MG63 (cell line): ENCODE measurements at regions not wholly inside any gene's neighbourhood (a gene's known extent, or its start where the extent isn't known, plus 50 kb on each side); places are given as distances from the start of the nearest gene placed in this dataset.
"Not testable (repeated sequence)": the region's sequence is repeated elsewhere in the genome, so short reads cannot be mapped to it uniquely, and the experiment has no call there.

Experiments
- DNase-seq: peaks from one replicate; pipeline ENCODE4 v3.0.0-alpha.2; 2020
- H3K27me3 ChIP-seq: fragments of 250-450 bp; sonication (Bioruptor Pico); 2 replicates; pipeline ENCODE4 v1.5.1; 2020; ENCODE audit warnings: mild to moderate bottlenecking, moderate library complexity
- H3K36me3 ChIP-seq: fragments of 250-450 bp; sonication (Bioruptor Pico); 2 replicates; pipeline ENCODE4 v1.5.1; 2020; ENCODE audit warnings: mild to moderate bottlenecking, moderate library complexity
- H3K4me3 ChIP-seq: fragments of 250-450 bp; sonication (Bioruptor Pico); 2 replicates; pipeline ENCODE4 v1.5.1; 2020; ENCODE audit warnings: mild to moderate bottlenecking, moderate library complexity
- H3K9me3 ChIP-seq: fragments of 250-450 bp; sonication (Bioruptor Pico); 2 replicates; pipeline ENCODE4 v1.5.1; 2020; ENCODE audit warnings: mild to moderate bottlenecking, moderate library complexity

DNA sequence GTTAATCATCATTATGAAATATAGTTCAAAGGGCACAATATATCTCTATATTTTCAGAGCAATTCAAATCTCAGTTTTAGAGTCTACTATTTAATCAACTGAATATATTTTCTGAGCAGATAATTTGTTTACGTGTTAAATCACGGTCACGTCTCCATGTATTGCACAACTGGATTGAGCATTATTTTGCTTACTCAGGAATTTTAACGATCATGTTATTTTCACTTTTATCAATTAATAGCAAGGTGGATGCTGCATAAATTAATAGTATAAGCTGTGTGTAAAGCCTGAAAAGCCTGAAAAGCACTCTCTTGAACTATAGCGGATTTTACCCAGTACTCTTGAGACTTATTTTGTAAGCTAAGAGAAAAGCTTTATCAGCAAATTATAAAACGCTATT is 374.9 kb downstream of the MAGEB5 start:
- Histone ChIP-seq H3K27me3 (no peaks in the 10 kb centered on the region), H3K4me3 (no peak overlapping the region), H3K36me3 (no peaks in the 10 kb centered on the region), H3K9me3 (no peaks in the 10 kb centered on the region)
- no peak for DNase-seq

DNA sequence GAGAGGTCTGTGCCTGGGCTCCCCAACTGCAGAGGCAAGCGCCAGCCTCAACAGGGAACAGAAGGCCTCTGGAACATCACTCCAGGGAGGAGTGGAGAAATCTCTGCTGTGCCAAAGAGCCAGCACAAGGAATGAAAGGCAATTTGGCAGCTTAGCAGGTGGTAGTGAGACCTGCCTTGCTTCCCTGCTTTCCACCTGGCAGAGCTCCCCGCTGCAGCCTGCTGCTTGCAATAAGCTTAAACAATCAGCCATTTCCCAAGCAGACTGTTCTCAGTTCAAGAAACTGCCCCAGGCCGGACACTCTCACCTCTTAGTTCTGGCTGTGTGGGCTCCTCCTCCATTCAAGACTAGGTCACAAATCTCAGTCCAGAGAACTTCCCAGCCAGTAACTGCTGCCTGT is 370.6 kb downstream of the MAGEB5 start:
- no peaks in the 10 kb centered on the region for H3K27me3 ChIP-seq
- no peak overlapping the region for H3K4me3 ChIP-seq
- DNase-seq: no peak
- H3K36me3 ChIP-seq: no peaks in the 10 kb centered on the region
- H3K9me3 ChIP-seq: no peaks in the 10 kb centered on the region

DNA sequence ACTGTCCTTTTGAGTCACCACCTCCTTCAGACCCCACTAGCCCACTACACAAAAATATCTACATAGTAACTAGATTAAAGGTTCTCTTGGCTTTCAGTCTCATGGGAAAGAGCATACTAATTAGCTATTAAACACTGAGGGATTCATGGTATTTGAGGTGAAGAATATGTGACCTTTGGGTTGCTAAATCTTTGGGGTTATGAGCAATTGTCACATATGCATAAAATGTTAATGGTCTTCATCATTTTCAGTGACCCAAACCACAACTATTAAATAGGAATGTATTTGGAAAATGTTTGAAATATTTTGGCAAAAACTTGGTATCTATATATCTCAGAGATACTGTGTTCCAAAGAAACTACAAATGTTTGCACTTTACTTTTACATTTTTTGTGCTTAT is 365.1 kb downstream of the MAGEB5 start:
- Histone ChIP-seq H3K9me3 (no peaks in the 10 kb centered on the region), H3K27me3 (no peaks in the 10 kb centered on the region), H3K4me3 (no peak overlapping the region), H3K36me3 (no peaks in the 10 kb centered on the region)
- DNase-seq: no peak

DNA sequence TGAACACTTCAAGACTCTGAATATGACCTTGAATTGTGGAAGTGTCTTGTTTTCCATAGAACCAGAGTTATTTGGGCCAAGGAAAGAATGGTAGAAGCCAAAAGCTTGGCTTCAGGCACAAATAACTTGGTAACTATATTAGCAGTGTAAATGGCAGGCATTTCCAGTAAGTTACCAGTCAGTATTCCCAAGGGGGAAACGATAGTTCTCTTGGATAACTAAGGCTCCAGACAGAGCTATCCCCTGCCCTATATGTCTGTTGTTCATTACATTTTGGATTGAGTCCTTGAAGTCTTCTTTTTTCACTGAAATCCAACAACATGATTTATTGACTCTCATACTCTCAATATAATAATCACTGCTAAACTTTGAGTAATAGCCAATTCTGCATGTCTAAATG is 364.1 kb downstream of the MAGEB5 start:
- DNase-seq: no peak
- no peaks in the 10 kb centered on the region for H3K27me3 ChIP-seq
- H3K36me3 ChIP-seq: no peaks in the 10 kb centered on the region
- no peaks in the 10 kb centered on the region for H3K9me3 ChIP-seq
- no peak overlapping the region for H3K4me3 ChIP-seq

DNA sequence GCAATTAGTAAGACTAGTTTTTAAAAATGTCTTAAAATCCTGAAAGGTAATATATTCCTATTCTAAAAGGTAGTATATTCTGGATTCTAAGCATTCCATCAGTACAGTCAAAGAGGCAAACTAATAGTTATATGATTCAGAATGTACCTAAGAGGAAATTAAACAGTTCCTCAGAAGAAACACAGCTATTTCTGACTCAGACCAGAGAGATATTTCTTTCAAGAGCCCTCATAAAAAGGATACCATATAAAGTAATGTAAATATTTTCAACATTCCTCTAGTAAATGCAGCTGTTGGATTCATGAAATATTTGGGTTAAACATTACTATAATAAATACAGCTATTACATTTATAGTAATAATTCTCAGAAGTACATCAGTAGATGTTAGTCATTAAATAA is 358.3 kb downstream of the MAGEB5 start:
- Histone ChIP-seq H3K4me3 (no peak overlapping the region), H3K36me3 (no peaks in the 10 kb centered on the region), H3K9me3 (no peaks in the 10 kb centered on the region), H3K27me3 (no peaks in the 10 kb centered on the region)
- DNase-seq: no peak

DNA sequence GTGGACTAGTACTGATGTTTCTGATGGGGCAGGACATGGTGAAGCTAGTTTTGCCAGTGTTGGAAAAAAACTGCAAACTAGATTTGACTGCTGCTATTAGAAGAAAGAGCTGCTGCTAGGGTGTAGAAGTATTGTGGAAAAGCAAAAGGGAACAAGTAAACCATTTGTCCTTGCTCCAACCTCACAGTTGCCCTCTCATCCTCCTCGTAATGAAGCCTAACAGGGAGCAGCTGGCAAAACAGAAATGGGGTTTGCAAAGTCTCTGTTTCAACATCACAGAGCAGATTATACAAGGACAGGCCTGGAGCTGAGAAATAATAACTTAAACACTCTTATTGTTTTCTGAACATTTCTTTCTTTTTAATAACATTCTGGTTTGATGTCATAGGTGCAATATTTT is 346.2 kb downstream of the MAGEB5 start:
- Histone ChIP-seq H3K36me3 (no peaks in the 10 kb centered on the region), H3K27me3 (no peaks in the 10 kb centered on the region), H3K4me3 (no peak overlapping the region), H3K9me3 (no peaks in the 10 kb centered on the region)
- no peak for DNase-seq

DNA sequence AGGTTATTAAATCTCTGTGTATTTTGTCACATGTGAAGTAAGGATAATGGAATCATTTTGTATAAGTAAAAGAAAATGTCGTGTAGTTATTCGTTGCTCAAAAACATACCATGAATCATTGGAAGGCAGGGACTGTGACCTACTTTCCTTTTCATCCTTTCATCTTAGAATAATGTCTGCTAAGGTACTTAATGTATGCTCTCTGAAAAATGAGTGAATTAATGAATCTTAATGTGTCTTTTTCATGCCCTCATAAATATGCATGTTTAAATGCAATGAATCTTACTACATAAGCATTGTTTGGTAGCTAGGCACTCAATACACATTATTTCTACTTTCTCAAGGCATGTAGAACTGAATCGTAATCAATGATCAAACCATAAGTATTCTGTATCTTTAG is 343.9 kb downstream of the MAGEB5 start:
- Histone ChIP-seq H3K4me3 (no peak overlapping the region), H3K36me3 (no peaks in the 10 kb centered on the region), H3K27me3 (no peaks in the 10 kb centered on the region), H3K9me3 (no peaks in the 10 kb centered on the region)
- no peak for DNase-seq

DNA sequence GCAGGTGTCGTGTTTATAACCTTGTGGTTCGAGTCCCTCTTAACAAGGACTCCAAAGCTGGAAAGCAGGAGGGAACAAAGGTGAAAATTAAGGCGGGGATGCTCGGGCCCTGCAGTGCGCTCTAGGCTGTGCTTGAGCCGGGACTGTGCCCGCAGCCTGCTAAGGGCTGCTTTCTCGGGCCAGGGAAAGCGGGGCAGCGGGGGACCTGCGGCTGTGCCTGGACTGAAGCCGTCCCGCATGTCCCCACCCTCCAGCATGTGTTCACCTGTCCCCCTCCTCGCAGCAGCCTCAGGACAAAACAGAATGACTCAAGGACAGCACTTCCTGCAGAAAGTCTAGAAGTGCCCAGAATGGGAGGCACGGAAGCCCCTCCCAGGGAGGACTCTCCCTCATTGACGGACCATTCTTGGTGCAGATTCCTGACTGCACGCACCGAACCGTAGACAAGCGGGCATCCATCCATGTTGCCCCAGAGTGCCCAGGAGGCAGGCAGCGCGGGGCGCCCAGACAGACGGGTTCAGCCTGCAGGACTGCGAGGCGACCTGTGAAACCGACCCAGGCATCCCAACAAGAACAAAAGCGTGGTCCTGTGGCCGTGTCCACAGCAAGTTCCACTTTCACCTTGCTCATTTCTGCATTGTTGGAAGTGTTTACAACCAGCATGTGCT is 342.9 kb downstream of the MAGEB5 start:
- DNase-seq: no peak
- H3K36me3 ChIP-seq: no peaks in the 10 kb centered on the region
- no peaks in the 10 kb centered on the region for H3K27me3 ChIP-seq
- H3K9me3 ChIP-seq: no peaks in the 10 kb centered on the region
- H3K4me3 ChIP-seq: no peak overlapping the region

DNA sequence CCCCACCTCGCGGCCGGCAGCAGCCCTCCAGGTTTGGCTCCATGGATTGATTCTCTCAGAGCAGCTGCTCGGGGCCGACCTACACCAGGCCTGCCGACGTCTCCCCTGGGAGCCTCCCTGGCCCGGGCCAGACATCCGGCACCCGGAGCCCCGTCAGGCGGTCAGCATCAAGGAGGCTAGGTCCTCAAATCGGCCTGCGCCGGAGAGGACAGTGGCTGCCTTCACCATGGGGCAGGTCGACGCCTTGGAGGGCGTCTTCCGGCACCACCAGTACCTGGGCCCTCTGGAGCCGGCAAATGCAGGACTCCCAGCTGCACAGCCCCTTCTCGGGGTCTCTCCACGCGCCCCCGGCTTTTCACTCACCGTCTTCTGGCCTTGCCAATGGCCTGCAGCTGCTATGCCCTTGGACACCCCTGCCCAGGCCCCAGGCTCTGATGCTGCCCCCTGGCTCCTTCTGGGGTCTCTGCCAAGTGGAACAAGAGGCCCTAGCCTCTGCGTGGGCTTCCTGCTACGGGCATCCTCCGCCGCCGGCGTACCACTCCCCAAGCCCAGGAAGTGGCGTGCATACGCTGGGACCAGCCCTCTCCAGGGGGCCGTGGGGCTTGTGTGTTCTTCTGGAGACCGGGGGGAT is 341.8 kb downstream of the MAGEB5 start:
- no peak for DNase-seq
- H3K36me3 ChIP-seq: no peaks in the 10 kb centered on the region

DNA sequence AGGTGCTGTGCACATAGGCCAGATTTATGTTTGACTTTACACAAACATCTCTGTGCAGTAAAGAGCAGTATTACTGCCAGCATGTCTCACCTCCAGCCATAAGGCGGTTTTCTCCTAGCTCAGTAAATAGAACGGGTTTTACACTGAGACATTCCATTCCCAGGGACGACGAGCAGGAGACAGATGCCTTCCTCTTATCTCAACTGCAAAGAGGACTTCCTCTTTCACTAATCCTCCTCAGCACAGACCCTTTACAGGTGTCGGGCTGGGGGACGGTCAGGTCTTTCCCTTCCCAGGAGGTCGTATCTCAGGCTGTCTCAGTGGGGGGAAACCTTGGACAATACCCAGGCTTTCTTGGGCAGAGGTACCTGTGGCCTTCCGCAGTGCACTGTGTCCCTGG is 309.8 kb downstream of the MAGEB5 start:
- not testable (repeated sequence) for H3K4me3 ChIP-seq, H3K36me3 ChIP-seq, H3K9me3 ChIP-seq, H3K27me3 ChIP-seq, DNase-seq

More for the DNA sequence above, 341.8 kb downstream of the MAGEB5 start:
- Histone ChIP-seq H3K9me3 (no peaks in the 10 kb centered on the region), H3K4me3 (no peak overlapping the region), H3K27me3 (no peaks in the 10 kb centered on the region)

DNA sequence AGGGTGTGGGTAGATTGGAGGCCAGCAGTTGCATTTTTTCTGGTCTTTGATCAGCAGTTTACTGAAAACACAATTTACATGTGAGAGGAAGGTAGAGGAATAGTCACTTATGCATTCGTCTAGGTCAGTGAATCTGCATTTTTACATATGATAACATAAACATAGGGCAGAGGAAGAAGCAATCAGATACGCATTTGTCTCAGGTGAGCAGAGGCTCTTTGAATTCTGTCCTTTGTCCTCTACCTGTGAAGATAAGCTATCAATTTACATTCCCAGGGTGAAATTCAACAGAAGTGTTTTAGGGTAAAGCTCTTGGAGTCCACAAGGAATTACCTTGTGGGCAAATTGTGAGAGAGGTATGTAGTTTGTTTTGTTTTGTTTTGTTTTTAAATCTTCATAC is 306.5 kb downstream of the MAGEB5 start:
- no peak overlapping the region for H3K4me3 ChIP-seq
- H3K27me3 ChIP-seq: no peaks in the 10 kb centered on the region
- no peak for DNase-seq
- no peaks in the 10 kb centered on the region for H3K36me3 ChIP-seq
- H3K9me3 ChIP-seq: no peaks in the 10 kb centered on the region

DNA sequence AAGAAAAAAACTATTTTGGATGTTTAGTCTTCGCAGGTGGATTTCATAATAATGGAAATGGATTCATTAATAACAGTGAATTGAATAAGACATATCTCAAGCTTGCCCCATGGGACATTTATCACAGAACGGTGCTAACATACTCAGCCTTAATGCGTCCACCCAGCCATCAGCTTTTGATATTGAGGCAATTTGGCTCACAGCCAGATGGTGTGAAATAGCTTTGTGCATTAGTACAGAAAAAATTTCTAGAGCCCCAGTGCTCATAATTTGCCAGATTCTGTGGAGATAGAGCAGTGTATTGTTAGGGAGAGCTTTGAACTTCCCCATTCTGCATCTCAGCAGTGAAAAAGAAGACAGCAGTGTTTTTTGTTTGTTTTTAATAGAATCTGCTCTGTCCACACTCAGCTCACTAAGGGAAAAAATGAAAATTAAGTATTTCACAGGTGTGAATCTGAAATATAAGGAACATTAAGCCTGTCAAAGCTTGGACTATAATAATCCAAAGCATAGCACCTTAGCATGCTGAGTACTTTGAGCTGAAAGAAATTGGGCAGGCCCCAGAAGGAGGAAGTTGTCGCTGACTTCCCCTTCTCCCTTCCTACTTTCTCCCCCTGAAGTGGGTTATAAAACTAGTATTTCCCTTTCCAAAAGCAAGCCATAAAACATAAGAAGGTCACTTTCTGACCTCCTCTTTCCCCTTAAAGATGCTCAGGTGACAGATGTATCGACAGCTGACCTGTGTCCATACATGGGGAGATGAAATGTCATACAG is 295.8 kb downstream of the MAGEB5 start:
- DNase-seq: no peak
- no peaks in the 10 kb centered on the region for H3K27me3 ChIP-seq
- H3K36me3 ChIP-seq: no peaks in the 10 kb centered on the region
- no peak overlapping the region for H3K4me3 ChIP-seq
- no peaks in the 10 kb centered on the region for H3K9me3 ChIP-seq

DNA sequence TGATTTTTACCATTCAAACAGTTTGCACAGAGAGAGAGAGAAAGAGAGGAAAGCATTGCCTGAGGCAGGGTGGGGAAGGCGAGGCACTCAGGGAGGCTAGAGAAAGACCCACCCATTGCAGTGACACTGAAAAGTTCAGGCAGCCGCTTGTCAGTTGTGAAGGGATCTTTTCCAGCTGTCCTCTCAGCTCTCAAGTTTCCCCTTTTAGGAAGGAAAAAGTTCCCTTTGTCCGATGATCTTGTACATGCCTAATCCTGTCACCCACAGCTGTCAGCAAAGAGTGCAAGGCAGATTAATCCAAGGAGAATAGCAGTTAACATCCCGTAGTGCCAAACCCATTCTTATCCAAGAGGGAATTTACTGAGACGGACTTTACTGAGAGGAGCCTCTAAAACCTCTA is 255.0 kb downstream of the MAGEB5 start:
- no peaks in the 10 kb centered on the region for H3K9me3 ChIP-seq
- no peaks in the 10 kb centered on the region for H3K36me3 ChIP-seq
- H3K27me3 ChIP-seq: no peaks in the 10 kb centered on the region
- DNase-seq: no peak
- no peak overlapping the region for H3K4me3 ChIP-seq

DNA sequence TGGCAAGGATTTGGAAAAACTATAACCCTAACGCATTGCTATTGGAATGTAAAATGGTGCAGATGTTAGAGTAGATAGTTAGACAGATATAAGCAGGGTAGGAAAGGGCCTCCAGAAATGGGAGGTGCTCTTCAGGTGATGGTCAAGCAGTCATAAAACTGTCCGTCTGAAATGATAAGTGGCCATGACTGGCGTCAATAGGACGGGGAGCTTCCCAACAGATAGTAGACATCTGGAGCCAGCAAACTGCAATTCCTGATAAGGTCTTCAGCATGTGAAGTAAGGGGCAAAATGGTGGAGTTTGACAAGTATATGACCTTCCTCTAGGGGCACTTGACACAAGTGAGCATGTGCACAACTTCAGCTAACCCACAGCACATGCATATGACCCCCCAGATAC is 250.4 kb downstream of the MAGEB5 start:
- H3K27me3 ChIP-seq: no peaks in the 10 kb centered on the region

DNA sequence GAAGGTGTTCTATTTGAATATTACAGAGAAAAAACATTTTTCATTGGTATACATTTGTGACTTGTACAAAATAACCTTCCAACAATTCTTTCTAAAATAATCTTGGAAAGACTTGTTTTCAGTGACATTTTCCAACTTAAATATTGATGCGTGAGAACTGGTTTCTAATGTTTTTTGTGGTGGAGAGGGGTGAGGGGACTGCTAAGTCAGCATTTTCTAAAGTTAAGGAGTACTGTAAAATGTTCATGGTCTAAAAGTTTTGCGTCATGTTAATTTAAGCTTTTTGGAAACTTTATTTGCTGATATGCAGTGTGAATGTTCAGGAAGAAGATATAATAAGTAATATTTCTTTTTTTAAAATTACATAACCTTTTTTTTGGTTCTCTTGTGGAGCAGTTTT is 229.3 kb downstream of the MAGEB5 start:
- H3K9me3 ChIP-seq: no peaks in the 10 kb centered on the region
- H3K4me3 ChIP-seq: no peak overlapping the region
- no peaks in the 10 kb centered on the region for H3K36me3 ChIP-seq
- no peaks in the 10 kb centered on the region for H3K27me3 ChIP-seq
- no peak for DNase-seq

More for the DNA sequence above, 250.4 kb downstream of the MAGEB5 start:
- no peaks in the 10 kb centered on the region for H3K36me3 ChIP-seq
- no peaks in the 10 kb centered on the region for H3K9me3 ChIP-seq
- H3K4me3 ChIP-seq: no peak overlapping the region
- no peak for DNase-seq

DNA sequence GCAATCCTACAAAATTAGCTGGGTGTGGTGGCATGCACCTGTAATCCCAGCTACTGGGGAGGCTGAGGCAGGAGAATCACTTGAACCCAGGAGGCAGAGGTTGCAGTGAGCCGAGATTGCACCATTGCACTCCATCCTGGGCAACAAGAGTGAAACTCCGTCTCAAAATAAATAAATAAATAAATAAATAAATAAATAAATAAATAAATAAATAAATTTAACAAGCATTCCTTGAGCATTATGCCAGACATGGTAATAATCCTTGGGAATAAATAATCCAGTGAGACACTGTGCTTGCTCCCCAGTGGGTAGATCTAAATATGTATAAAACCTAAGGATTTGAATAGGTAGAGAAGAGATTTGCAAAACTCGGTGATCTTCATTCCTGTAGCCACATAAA is 228.4 kb downstream of the MAGEB5 start:
- DNase-seq, H3K9me3 ChIP-seq, H3K4me3 ChIP-seq, H3K27me3 ChIP-seq, H3K36me3 ChIP-seq: not testable (repeated sequence)

DNA sequence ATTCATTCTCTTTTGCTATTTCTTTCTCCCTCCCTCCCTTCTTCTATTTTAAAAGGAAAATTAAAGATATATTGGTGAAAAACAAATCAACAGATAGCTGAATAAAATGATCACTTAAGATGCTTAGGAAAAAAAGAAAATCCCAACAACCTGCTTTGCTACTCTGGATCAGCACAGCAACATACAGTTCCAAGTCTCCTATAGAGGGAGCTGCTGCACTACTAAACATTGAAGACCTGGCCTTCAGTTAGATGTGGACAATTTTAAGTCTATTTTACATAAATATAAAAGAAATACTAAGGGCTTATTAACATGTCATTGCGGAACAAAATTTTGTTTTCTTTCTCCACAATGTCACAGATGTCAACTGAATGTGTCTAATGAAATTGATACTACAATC is 226.4 kb downstream of the MAGEB5 start:
- no peaks in the 10 kb centered on the region for H3K9me3 ChIP-seq
- no peaks in the 10 kb centered on the region for H3K36me3 ChIP-seq
- H3K27me3 ChIP-seq: no peaks in the 10 kb centered on the region
- no peak overlapping the region for H3K4me3 ChIP-seq
- DNase-seq: no peak

DNA sequence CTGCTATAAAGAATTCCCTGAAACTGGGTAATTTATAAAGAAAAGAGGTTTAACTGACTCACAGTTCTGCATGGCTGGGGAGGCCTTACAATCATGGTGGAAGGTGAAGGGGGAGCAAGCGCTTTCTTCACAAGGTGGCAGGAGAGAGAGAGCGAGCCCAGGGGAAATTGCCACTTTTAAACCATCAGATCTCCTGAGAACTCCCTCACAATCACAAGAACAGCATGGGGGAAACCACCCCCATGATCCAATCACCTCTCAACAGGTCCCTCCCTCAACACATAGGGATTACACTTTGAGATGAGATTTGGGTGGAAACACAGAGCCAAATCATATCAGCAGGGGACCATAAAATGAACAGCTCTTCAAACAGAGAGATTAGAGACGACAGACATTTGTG is 198.6 kb downstream of the MAGEB5 start:
- H3K27me3 ChIP-seq: no peaks in the 10 kb centered on the region
- DNase-seq: no peak
- no peaks in the 10 kb centered on the region for H3K9me3 ChIP-seq
- no peak overlapping the region for H3K4me3 ChIP-seq
- no peaks in the 10 kb centered on the region for H3K36me3 ChIP-seq
